Fibroblast of skin of back (primary cell): ENCODE measurements at regions not wholly inside any gene's neighbourhood (a gene's known extent, or its start where the extent isn't known, plus 50 kb on each side); places are given as distances from the start of the nearest gene placed in this dataset.
A peak's percentile ranks its signal among the peaks of the same experiment; 100 is the strongest.

Experiments
- DNase-seq: peaks from one replicate; pipeline ENCODE4 v3.0.0-alpha.2; 2013

DNA sequence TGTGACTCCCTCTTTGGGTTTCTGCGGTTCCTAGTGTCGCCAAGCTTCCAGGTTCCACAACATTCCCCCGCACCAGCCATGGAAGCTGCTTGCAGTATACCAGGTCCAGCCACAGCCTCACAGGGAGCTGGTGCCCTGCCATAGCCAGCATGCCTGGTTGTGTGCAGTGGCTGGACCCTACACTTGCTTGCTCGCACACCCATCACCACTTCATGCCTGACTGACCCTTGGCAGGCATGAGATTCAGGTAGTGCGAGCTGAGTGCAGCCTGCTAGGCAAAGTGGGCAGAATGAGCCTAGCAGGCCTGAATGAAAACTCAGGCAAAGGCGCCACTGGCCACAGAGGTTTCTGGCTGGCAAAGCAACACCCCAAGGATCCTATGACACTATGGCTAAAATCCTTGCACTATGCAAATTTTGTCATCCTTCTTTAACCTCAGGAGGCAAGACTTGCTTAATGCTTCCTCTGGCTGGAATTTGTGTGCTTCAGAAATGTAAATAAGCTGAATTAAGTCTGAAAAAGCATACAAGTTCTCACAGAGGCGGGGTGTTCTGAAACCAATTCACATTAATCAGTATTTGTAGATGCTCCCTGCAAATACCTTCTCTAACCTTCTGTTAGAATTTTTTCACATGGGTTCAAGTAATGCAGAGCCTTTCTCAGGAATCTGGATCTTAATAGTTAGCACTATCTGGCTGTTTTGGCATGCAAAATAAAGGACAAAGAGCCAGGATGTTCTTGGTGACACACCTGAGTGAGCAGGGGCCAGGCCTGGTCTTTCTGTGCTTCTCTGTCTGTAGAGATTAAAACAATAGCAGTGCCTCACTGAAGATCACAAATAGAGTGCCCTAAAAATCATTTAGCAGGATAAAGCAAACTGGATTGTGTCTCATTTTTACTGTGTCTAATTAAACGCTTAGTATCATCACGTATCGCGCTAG lies 256.9 kb downstream of the GPATCH2 start:
- no peak for DNase-seq

DNA sequence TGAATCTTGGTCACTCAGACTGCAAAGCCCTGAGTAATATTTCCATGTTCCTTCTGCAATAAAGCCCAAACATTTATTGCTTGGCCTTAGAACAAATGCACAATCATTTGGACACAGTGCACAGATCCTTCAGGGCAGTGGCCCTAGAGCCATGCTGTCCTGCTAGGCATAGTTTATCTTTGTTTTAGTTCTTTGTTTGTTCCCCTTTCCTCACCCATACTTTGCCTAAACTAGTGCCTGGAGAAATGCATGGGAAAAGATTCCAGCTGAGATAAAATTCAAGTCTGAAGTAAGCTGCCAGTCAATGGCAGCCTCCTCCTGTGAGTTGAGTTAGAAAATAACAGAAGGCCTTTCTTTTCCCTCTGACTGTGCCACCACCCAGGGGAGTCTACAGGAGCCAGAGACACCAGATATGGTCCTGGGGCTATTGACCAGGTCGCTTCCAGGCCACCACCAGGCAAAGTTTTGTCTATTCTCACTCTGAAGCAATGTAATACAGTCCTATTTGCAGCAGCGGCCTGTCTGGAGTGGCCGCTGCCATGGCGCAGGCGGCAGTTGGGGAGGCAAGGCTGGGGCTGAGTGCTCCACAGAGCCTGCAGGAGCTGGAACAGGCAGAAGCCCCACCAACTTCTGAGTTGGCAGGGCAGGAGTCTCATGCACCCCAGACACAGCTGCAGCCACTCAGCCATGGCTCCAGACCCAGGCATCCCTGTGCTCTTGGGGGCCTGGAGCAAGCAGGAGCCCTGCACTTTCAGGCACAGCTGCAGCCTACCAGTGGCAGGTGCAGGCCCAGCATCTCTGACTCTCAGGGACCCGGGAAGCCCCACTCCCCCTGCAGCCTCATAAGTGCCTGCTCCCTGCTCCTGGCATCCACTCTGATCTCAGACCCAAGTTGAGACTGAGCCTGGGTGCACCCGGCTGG lies 258.6 kb downstream of the GPATCH2 start:
- no peak for DNase-seq

DNA sequence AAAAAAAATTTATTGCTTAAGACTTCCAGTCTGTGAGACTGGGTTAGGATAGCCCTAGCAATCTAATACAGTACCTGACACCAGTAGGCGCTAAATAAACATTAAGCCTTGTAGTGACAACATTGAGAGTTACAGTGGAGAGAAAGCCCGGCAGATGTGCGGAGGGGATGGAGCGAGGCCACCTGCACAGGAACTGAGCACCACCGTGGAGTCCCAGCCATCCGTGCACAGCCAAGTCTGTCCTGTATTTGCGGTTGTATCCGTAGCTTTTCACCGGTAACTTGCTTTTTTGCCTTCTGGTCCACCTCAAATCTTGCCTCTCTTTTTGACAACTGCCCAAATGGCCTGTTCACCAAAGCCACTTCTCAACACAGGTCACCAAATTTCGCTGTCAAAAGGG lies 260.1 kb downstream of the GPATCH2 start:
- no peak for DNase-seq

DNA sequence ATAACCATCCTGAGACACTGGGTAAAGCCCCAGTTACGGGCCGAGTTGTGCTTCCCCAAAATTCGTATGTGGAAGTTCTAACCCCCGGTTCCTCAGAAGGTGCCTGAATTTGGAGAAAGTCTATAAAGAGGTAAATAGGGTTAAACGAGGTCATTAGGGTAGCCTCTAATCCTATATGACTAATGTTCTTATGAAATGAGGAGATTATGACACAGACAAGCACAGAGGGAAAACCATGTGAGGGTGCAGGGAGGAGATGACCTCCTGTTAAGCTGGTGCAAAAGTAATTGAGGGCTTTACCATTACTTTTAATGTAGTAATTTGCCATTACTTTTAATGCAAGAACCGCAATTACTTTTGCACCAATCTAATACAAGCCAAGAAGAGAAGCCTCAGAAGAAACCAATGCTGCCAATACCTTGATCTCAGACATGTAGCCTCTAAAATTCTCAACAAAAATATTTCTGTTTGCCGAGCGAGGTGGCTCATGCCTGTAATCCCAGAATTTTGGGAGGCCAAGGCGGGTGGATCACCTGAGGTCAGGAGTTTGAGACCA lies 260.8 kb downstream of the GPATCH2 start:
- no peak for DNase-seq

DNA sequence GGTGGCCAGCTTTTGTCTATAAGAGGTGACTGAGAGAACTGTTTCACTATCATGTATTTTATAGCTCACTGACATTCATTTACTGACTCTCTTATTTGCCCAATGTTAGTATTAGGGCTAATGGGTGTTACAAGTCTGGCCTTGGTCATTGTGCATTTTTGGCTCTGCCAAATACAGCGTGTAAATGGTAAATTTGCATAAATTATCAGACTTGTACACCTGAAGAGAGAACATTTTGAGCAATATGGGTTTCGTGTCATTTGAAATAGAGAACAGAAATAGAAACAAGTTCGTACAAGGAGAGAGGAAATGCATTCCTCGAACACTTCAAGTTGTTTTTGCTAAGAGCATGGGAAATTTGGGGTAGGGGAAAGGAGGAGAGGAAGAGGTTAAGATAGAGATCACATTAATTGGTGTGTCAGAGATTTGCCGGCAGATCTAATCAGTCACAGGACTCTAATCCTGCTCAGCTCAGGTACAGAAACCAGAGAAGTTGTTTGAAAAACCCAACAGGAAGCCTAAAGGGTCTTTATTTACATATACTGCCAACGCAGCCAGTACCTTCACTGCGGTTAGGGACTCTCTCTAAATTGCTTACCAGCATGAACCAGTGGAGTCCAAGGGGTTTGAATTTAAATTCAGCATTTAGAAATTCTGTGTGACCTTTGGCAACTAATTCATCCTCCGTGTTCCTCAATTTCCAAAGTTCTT lies 261.5 kb downstream of the GPATCH2 start:
- DNase-seq: no peak

DNA sequence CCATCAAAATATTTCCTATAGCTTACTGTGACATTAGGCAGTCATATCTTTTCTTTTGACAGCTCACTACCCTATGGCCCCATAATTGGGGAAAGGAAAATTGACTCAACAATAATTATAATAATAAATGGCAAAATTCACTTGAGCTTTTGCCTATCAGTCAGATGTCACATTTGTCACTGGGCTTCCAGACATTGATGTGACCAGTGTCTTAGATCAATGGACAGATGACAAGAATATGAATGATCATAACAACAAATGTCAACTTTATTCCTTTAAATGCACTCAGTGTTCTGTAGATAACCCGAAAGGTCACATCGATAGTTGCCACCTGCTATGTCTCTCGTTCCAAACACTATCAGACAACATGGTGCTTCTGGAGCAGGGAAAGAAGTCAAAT lies 266.7 kb downstream of the GPATCH2 start:
- no peak for DNase-seq

DNA sequence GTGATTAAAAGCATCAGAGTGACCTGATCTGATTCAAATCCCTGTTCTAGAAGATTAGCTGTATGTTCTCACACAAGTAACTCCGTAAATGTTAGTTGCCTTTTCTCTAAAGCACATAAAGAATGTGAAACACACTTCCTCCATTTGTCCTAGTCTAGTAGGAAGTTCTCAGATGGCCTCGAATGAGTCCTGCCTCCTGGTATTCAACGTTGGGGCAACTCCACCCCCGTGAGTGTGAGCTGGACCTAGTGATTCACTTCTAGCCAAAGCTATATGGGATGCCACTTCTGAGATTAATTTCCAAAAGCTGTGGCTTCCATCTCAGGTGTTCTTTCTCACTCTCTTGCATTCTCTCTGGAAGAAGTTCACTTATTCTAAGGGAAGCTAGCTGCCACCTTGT lies 267.6 kb downstream of the GPATCH2 start:
- DNase-seq: no peak

DNA sequence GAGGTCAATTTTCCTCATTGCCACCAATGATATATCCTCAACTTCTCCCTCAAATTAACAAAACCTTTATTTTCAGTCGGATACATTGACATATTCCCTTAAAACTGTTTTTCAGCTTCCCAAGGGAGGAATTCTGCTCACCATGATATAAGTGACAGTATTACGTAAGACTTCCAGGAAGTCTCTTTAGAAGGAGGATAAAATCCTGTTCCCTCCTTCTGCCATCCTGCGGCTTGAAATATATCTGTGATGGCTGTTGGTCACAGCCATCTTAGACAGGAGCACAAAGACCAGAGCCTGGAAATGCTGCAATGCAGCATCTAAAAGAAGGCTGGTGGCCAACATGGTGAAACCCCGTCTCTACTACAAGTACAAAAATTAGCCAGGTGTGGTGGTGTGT lies 270.4 kb downstream of the GPATCH2 start:
- DNase-seq: no peak

DNA sequence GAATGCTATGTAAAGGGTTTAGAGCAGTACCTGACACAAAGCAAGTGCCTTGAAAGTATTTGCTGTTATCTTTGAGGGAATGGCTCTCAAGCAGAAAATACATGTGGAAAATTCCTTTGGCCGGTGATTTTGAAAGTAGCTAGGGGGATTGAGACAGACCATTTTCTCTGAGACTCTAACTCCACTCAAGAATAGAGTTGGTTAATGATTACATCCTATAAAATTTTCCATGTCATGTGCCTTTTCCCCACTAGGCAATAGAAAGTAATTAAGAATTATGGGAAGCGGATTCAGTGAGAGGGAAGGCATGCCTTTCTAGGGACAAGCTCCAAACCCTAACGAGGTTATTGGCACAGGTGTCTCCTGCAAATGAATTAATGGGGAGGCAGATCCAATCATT lies 276.0 kb downstream of the GPATCH2 start:
- no peak for DNase-seq

DNA sequence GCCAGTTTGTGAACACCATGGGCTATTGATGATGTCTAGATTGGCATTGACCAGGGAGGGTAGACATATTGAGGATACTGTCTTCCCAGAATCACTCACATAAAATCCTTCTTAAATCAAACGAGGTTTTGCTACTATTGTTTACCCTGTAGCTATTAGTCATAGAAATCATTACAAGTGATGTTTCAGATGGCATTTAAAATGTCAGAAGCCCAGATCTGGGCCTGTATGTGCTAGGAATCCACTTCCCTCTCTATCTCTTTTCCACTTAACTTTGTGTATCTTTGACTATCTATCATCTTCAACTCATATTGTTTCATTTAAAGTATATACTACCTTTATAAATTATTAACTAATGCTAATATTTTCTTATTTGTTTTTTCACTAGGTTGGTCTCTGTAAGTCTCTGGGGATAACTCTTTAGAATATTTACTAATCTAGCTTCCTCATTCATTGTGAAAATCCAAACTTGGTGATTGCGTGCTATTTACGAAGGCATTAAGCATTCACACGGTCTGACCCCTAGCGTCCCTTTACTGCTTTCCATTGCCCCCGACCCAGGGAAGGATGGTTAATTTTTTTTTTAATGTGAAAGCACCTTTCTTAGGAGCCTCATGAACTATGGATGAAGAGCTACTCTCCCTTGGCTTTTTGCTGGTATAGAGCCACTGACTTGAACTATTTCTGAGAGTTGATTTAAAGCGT lies 281.8 kb downstream of the GPATCH2 start:
- no peak for DNase-seq

DNA sequence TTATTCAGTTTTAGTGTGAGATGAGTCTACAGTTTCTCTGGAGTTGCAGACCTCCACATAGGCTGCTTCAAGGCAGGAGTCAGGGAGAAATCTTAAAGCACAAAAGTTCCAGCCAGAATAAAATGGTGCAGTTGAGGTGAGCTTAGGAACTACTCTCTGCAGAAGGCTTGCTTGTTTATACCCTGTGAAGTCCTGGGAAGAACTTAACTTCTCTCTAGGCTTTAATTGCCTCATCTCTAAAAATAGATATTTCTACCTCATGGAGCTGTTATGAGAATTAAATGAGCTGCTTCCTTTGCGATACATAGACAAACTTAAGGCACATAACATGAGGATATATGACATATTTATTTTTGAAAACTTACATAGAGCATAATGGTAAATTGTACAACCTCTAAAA lies 286.2 kb downstream of the GPATCH2 start:
- DNase-seq: no peak

DNA sequence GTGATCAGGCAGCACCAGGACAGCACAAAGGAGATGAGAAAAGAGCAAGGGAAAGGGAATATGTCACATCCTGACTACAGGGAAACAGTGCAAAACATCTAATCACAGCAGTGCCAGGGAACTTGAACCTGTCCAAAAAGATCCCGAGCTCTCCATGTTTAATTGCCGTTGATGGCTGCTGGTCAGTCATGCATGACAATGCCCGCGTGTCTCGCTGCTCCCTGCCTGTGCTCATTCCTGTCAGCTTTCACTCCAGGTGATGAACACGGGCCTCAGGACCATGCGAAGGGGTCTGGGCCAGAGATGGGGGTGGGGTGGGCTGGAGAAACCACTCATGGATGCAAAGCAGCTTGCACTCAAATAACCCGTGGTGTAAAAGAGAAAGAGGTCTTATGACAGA lies 287.0 kb downstream of the GPATCH2 start:
- no peak for DNase-seq

DNA sequence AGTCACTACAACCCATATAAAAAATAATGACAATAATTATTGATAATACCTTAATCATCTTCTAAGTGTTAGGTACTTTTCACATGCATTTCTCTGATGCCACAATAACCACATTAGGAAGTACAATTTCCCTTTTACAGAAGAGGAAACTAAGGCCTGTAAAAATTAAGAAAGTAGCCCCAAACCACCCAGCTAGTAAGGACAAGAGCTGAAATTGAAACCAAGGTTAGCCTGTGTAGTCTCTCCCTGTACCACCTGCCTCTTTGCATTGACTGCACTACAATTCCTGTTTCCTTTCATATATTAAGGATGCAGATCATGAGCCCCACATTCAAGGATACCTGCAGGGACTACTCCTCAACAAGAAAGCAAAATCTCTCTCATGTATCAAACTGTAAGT lies 288.8 kb downstream of the GPATCH2 start:
- DNase-seq: no peak

DNA sequence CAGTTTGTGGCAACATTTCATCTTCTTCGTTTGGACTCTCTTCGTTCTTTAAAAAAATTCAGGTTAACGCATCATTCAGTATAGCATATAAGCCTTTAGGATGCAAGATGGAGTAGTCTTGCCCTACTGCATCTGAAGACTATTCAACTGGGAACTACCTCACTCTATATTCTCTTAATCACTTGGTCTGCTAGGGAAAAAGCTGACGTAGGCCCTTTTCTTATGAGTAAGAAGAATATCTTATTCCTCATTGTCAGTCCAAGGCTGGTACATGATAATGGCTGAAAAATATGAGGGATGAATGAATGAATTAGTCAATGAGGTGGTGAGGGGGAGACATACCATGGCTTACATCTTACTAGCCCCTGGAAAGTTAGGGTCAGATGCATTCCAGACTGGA lies 294.2 kb downstream of the GPATCH2 start:
- DNase-seq: no peak

DNA sequence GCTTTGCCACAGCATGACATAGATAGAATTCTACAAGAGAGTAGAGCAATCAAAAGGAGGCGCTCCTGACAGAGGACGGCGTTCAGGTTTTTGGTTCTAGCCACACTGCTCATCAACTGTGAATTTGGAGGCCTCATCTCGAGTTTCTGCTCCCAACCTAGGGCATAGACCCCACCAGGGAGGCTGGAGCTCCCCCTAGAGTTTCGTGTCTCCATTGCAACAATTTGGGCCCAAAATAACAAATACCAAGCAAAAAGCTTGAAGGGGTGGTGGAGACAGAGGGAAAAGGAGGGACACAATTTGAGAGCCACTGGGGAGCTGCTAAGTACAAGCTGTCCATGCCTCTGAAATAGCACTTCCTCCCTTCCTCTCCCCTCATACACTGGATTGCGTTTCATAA lies 297.0 kb downstream of the GPATCH2 start:
- peak; percentile 27 for DNase-seq

DNA sequence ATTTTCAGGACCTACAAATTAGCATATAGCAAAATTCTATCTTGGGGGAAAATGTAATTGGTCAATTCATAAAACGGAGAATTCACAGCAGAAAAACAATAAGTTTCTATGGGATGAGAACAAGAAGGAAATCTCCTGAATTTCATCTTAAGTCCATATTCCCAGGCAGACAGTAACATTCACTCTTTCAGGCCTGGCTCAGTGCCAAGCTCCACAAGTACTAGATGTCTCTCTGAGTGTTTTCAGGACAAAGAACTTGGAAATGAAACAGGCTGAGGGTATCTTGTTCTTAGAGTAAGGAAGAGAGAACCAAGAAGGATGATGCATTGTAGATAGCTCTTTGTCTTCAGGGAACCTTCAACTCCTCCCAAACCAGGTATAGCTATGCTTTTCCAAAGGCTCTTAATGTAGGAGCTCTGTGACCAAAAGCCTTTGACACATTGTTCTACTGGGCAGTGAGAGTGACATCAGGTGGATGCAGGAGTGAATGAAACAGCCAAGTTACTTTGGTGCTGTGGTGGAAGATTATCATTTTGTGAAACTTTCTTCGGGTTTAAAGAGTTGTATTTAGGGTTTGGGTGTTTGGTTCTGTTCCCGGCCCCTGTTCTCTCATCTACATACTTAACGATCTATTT lies 298.3 kb downstream of the GPATCH2 start:
- peak; percentile 8 for DNase-seq

DNA sequence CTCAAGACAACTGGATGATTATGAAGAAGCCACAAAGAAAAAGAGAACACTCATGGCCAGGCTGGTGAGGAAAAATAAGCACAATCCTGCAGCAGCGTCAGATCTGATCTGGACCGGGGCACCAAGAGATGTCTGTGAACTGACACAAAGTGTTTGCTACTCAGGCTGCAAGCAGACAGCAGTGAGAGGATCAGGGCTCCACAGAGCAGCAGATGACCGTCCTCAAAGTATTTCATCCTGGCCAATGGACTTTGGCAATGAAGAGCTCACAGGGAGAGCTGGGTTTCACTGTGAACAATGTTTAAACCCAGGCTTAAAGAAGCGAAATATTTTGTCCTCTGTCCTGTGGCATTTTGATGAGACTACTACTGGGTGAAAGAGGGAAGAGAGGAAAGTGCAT lies 299.2 kb downstream of the GPATCH2 start:
- no peak for DNase-seq

DNA sequence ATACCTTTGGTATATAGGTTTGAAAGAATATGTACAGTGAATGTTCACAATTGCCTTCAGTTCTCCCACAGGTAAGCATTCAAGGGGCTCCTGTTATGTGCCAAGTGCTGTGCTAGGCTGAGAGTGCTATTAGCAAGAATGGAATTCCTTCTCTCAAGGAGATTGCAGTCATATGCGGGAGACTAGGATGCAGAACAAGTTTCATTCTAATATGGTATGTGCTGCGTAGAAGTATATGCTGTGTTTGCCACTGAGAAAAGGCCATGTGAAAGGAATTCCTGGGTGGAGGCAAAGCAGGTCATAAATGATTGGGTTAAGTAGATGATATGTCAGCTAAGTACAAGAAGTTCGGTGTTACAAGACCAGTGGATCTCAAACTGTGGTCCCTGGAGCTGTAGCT lies 303.0 kb downstream of the GPATCH2 start:
- no peak for DNase-seq

DNA sequence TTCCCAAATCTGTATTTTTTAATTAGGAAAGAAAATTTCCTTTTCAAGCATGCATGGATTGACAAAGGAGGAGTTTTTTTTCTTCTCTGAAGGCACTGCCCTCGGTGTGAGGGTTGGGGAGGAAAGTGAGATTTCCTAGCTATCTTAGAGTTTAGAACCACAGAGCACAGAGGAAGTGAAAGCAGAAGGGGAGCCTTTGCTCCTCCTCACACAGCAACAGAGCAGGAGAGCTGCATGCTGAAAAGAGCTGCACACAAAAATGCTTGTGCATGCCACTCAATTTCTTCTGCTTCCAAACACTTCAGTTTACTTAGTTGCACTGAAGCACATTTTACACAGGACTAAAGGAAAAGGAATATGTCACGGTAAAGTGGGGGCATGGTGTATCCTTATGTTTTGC lies 308.1 kb downstream of the GPATCH2 start:
- DNase-seq: no peak

DNA sequence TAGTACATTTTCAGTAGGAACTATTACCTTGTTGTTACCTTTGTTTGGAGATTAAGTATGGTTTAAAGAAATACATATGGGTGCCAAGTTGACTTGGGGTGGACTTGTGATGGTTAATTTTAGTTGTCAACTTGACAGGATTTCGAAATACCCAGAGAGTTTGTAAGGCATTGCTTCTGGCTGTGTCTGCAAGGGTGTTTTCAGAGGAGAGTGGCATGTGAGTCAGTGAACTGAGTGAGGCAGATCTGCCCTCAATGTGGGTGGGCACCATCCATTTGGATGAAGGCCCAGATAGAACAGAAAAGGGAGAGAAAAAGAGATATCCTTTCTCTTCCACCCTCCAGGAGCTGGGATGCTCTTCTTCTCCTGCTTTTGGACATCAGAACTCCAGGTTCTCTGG lies 315.5 kb downstream of the GPATCH2 start:
- no peak for DNase-seq

DNA sequence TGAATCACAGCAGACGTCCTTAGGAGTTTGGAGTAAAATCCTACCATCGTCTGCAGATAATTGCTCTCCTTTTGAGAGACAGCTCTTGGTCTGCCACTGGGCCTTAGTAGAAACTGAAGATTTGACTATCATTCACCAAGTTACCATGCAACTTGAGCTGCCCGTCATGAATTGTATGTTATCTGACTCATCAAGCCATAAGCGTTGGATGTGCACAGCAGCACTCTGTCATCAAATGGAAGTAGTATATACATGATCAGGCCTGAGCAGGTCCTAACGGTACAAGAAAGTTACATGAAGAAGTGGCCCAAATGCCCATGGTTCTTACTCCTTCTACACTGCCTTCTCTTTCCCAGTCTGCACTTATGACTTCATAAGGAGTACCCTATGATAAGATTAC lies 317.8 kb downstream of the GPATCH2 start:
- DNase-seq: no peak

DNA sequence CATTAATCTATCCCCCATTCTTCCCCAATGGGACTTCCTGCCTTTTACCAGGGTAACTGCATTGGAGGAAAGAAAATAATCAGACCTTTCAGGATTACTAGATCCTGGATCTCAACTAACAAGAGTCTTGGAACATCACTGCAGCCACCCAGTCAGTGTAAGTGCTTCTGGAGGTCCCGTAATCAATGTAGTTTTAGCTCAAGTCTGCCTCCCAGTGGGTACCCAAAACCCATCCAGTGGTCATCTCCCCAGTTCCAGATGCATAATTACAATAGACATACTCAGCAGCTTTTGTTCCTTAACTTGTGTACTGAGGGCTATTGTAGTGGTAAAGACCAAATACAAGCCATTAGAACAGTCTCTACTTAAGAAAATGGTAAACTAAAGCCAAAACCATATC lies 319.1 kb downstream of the GPATCH2 start:
- no peak for DNase-seq
